CD4-positive, alpha-beta memory T cell (primary cell): ENCODE measurements at regions not wholly inside any gene's neighbourhood (a gene's known extent, or its start where the extent isn't known, plus 50 kb on each side); places are given as distances from the start of the nearest gene placed in this dataset.

ENCODE experiments used
- CTCF ChIA-PET: fragments of 350-600 bp; sonication (Branson Sonifier 250); formaldehyde crosslinking; loops from one replicate; lab custom pipeline; 2021; ENCODE audit warnings: inconsistent platforms; ENCODE audit not compliant: partially characterized antibody; lab: Charles Lee
- POLR2A ChIA-PET: fragments of 350-600 bp; sonication (Branson Sonifier 250); formaldehyde crosslinking; loops from one replicate; lab custom pipeline; 2021; ENCODE audit not compliant: partially characterized antibody; lab: Charles Lee
- DNase-seq, 5 donors: peaks; one replicate each; pipeline versions ENCODE4 v3.0.0 to v3.0.0-alpha.2; 2020 to 2022; ENCODE audit warnings: mixed read lengths in 1 of 5
- H3K27ac ChIP-seq: one replicate; pipeline ENCODE4 v1.7.0; 2013; ENCODE audit warnings: low read depth, low read length
- H3K27me3 ChIP-seq: 2 replicates; pipeline ENCODE4 v1.7.0; 2013; ENCODE audit warnings: mild to moderate bottlenecking, low read length, moderate library complexity; ENCODE audit not compliant: insufficient read depth
- H3K36me3 ChIP-seq: 2 replicates; pipeline ENCODE4 v1.7.0; 2013; ENCODE audit warnings: mild to moderate bottlenecking, low read length, moderate library complexity; ENCODE audit not compliant: insufficient read depth
- H3K4me1 ChIP-seq: 2 replicates; pipeline ENCODE4 v1.7.0; 2013; ENCODE audit warnings: mild to moderate bottlenecking, low read length, moderate library complexity; ENCODE audit not compliant: insufficient read depth
- H3K4me3 ChIP-seq, 2 donors: one replicate each; pipeline ENCODE4 v1.7.0; 2013; ENCODE audit warnings: low read length in 2 of 2, mild to moderate bottlenecking in 1 of 2
- H3K9me3 ChIP-seq, 2 donors: one replicate each; pipeline ENCODE4 v1.7.0; 2013; ENCODE audit warnings: low read length in 2 of 2, control low read depth in 1 of 2; ENCODE audit not compliant: control insufficient read depth in 1 of 2
- H3K27ac Mint-ChIP-seq, 7 donors: one replicate each; pipeline ENCODE4 v1.8.0; 2020 to 2021; ENCODE audit warnings: mixed read lengths in 7 of 7, mild to moderate bottlenecking in 6 of 7, inconsistent platforms in 3 of 7, moderate library complexity in 3 of 7
- H3K27me3 Mint-ChIP-seq, 2 donors: one replicate each; pipeline ENCODE4 v1.8.0; 2020 to 2021; ENCODE audit warnings: mixed read lengths in 2 of 2
- H3K36me3 Mint-ChIP-seq, 2 donors: one replicate each; pipeline ENCODE4 v1.8.0; 2020 to 2021; ENCODE audit warnings: mixed read lengths in 2 of 2, inconsistent platforms in 1 of 2, mild to moderate bottlenecking in 1 of 2
- H3K4me1 Mint-ChIP-seq, 4 donors: one replicate each; pipeline ENCODE4 v1.8.0; 2020 to 2021; ENCODE audit warnings: mixed read lengths in 4 of 4, mild to moderate bottlenecking in 1 of 4
- H3K4me3 Mint-ChIP-seq, 8 donors: one replicate each; pipeline ENCODE4 v1.8.0; 2020 to 2021; ENCODE audit warnings: mixed read lengths in 8 of 8, mild to moderate bottlenecking in 7 of 8, moderate library complexity in 6 of 8, inconsistent platforms in 3 of 8
- H3K9me3 Mint-ChIP-seq, 8 donors: one replicate each; pipeline ENCODE4 v1.8.0; 2020 to 2021; ENCODE audit warnings: mixed read lengths in 8 of 8, mild to moderate bottlenecking in 5 of 8, inconsistent platforms in 3 of 8, moderate library complexity in 1 of 8
- intact Hi-C: fragments of 100-400 bp; cut with micrococcal nuclease; formaldehyde crosslinking; loops from one replicate; pipeline ENCODE4 v1.15.1; 2023

DNA sequence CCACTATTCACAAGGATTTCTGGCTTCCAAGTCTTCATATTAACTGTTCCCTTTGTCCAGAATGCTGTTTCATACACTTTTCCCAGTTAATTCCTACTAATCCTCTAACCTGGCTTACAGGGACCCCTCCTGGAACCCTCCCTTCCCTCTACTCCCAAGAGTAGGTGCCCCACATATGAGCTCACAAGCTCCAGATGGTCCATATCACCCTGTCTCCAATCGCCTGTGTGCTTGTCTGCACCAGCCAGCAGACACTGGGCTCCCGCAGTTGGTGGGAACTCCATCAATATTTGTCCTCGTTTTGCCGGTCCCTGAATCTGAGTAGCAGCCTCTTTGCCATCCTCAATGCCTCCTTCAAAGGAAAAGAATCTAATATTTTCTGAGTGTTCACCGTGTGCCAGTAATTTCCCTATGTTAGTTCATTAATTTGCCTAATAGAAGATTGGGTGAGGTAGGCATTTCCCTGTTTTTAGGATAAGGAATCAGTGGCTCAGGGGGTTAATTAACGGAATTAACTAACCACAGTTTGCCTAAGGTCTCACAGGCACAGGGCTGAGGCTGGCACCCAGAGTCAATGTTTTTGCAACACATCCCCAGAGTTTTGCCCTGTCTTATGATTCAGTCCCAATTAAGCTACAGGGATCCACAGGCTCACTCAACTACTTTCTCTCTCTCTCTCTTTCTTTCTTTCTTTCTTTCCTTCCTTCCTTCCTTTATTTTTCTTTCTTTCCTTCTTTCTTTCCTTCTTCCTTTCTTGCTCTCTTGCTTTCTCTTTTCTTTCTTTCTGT lies 141.6 kb upstream of the CYP1B1 start:
- no peak overlapping the region for H3K27ac ChIP-seq
- Mint-ChIP-seq H3K4me3 (no peak overlapping the region), H3K27me3 (peaks cover 3 to 12% of the 10 kb centered on the region in 2 donors), H3K36me3 (peaks cover 0 to 3% of the 10 kb centered on the region in 2 donors), H3K9me3 (peaks cover 0 to 16% (median 8%) of the 10 kb centered on the region in 8 donors), H3K4me1 (peaks cover 11 to 15% (median 13%) of the 10 kb centered on the region in 4 donors), H3K27ac (no peak overlapping the region)
- H3K4me1 ChIP-seq = peaks cover 17% of the 10 kb centered on the region
- intact Hi-C loops = no loop called here
- POLR2A ChIA-PET = no interaction called here
- H3K36me3 ChIP-seq = no peaks in the 10 kb centered on the region
- H3K4me3 ChIP-seq = no peak overlapping the region
- no peak for DNase-seq
- H3K27me3 ChIP-seq = no peaks in the 10 kb centered on the region
- H3K9me3 ChIP-seq = no peaks in the 10 kb centered on the region
- CTCF ChIA-PET = interaction anchor here (0.7 kb wide), 1 partner anchor 18 kb away, joined by 3 read pairs; no protein-coding TSS in a partner anchor

DNA sequence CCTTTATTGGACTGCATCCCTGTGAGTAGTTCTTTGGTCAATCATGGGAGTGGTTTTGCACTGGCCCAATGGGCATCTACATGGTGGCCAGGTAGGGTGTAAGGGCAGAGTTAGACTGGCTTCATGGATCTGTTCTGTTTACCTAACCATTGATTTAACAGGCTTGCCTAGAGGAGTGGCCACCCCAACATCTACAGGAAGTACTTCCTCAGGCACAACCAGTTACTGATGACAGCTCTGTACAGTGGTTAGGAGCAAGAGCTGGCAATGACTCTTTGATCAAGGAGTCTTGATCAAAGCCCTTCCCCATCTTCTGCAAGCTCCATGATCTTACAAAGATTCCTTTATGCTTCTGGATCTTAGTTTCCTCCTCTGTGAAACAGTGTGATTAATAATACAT lies 140.9 kb upstream of the CYP1B1 start:
- no peak for DNase-seq
- Mint-ChIP-seq H3K4me1 (peaks cover 11 to 15% (median 13%) of the 10 kb centered on the region in 4 donors), H3K4me3 (no peak overlapping the region), H3K36me3 (peaks cover 0 to 3% of the 10 kb centered on the region in 2 donors), H3K9me3 (peaks cover 0 to 16% (median 8%) of the 10 kb centered on the region in 8 donors), H3K27ac (no peak overlapping the region), H3K27me3 (peaks cover 3 to 11% of the 10 kb centered on the region in 2 donors)
- CTCF ChIA-PET = no interaction called here
- H3K27ac ChIP-seq = no peak overlapping the region
- peaks cover 17% of the 10 kb centered on the region for H3K4me1 ChIP-seq
- H3K27me3 ChIP-seq = no peaks in the 10 kb centered on the region
- no peak overlapping the region for H3K4me3 ChIP-seq
- POLR2A ChIA-PET = no interaction called here
- intact Hi-C loops = no loop called here
- no peaks in the 10 kb centered on the region for H3K36me3 ChIP-seq
- H3K9me3 ChIP-seq = no peaks in the 10 kb centered on the region

DNA sequence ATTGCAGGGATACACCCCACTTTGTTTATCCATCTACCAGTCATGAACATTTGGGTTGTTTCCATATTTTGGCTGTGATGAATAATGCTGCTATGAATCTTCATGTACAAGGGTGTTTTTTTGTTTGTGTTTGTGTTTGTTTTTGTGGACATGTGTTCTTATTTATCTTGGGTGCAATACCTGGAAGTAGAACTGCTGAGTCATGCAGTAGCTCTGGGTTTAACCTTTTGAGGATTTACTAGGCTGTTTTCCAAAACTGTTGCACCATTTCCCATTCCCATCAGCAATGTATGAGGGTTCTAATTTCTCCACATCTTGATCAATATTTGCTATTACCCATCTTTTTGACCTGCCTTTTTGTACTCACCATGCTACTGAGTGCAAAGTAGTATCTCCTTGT lies 140.0 kb upstream of the CYP1B1 start:
- Histone ChIP-seq H3K36me3 (no peaks in the 10 kb centered on the region), H3K27ac (no peak overlapping the region), H3K4me3 (no peak overlapping the region), H3K27me3 (no peaks in the 10 kb centered on the region), H3K9me3 (no peaks in the 10 kb centered on the region), H3K4me1 (peaks cover 17% of the 10 kb centered on the region)
- Mint-ChIP-seq H3K27me3 (peaks cover 3 to 11% of the 10 kb centered on the region in 2 donors), H3K36me3 (peaks cover 0 to 3% of the 10 kb centered on the region in 2 donors), H3K4me1 (peaks cover 11 to 15% (median 13%) of the 10 kb centered on the region in 4 donors), H3K4me3 (no peak overlapping the region), H3K9me3 (peaks cover 0 to 22% (median 10%) of the 10 kb centered on the region in 8 donors), H3K27ac (no peak overlapping the region)
- POLR2A ChIA-PET = no interaction called here
- DNase-seq = no peak
- CTCF ChIA-PET = no interaction called here
- intact Hi-C loops = no loop called here

DNA sequence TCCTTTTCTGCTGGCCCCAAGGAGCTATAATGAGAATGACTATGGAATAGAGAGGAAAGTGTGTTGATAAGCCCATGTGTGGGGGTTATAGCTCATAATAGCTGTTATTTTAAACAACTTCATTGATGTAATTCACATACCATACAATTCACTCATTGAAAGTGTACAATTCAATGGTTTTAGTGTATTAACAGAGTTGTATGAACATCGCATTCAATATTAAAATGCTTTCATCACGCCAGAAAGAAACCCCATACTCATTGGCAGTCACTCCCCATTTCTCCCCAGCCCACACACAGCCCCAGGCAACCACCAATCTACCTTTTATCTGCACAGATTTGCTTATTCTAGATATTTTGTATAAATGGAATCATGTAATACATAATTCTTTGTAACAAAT lies 139.6 kb upstream of the CYP1B1 start:
- Histone ChIP-seq H3K4me1 (peaks cover 17% of the 10 kb centered on the region), H3K27me3 (no peaks in the 10 kb centered on the region), H3K27ac (no peak overlapping the region), H3K9me3 (no peaks in the 10 kb centered on the region), H3K36me3 (no peaks in the 10 kb centered on the region), H3K4me3 (no peak overlapping the region)
- H3K4me3 Mint-ChIP-seq = no peak overlapping the region
- ChIA-PET POLR2A (no interaction called here), CTCF (no interaction called here)
- no peak for DNase-seq
- H3K4me1 Mint-ChIP-seq = peaks cover 11 to 15% (median 13%) of the 10 kb centered on the region in 4 donors
- intact Hi-C loops = no loop called here
- peaks cover 0 to 22% (median 9%) of the 10 kb centered on the region in 8 donors for H3K9me3 Mint-ChIP-seq
- H3K36me3 Mint-ChIP-seq = peaks cover 0 to 3% of the 10 kb centered on the region in 2 donors
- no peak overlapping the region for H3K27ac Mint-ChIP-seq
- peaks cover 3 to 11% of the 10 kb centered on the region in 2 donors for H3K27me3 Mint-ChIP-seq

DNA sequence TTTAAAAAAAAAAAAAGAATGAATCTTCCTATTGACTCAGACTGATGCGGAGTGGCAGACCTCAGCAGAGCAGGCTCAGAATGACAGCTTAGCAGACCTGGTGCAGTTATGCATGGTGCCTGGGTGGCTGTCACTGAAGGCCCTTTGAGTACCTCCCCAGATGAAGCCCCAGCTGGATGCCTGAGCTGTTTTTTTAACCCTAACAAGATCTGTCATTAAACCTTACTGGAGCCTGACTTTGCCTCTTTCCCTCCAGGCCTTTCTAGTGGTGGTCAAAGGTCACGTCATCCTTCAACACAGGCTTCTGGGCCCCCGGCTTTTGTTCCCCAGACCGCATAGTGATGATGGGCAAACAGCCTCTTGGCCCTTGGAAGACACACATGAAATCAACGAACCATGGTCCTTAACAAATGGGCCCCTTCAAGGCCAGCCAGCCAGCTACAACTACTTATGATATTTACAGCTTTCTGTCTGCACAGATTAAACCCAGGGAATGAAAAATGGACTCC lies 138.3 kb upstream of the CYP1B1 start:
- Histone ChIP-seq H3K27ac (no peak overlapping the region), H3K27me3 (no peaks in the 10 kb centered on the region), H3K36me3 (no peaks in the 10 kb centered on the region), H3K4me3 (no peak overlapping the region), H3K9me3 (no peaks in the 10 kb centered on the region), H3K4me1 (peaks cover 17% of the 10 kb centered on the region)
- POLR2A ChIA-PET = no interaction called here
- CTCF ChIA-PET = no interaction called here
- Mint-ChIP-seq H3K36me3 (no peaks in the 10 kb centered on the region), H3K4me1 (peaks cover 11 to 15% (median 13%) of the 10 kb centered on the region in 4 donors), H3K4me3 (peak overlapping the region in 3 of 8 donors; percentile 45 to 68 (median 61)), H3K9me3 (peaks cover 0 to 10% (median 3%) of the 10 kb centered on the region in 8 donors), H3K27me3 (peaks cover 3 to 8% of the 10 kb centered on the region in 2 donors), H3K27ac (peak overlapping the region in 3 of 7 donors; percentile 13 to 89 (median 59))
- intact Hi-C loops = no loop called here
- no peak for DNase-seq

GRCh38 chr2:38213619-38214167 lies 137.7 kb upstream of the CYP1B1 start:
- Mint-ChIP-seq H3K36me3 (no peaks in the 10 kb centered on the region), H3K27ac (peak overlapping the region in 6 of 7 donors; percentile 27 to 89 (median 74)), H3K4me1 (peaks cover 11 to 15% (median 13%) of the 10 kb centered on the region in 4 donors), H3K27me3 (peaks cover 0 to 4% of the 10 kb centered on the region in 2 donors), H3K4me3 (peak overlapping the region in 5 of 8 donors; percentile 43 to 83 (median 61)), H3K9me3 (peaks cover 0 to 8% (median 0%) of the 10 kb centered on the region in 8 donors)
- Histone ChIP-seq H3K27me3 (no peaks in the 10 kb centered on the region), H3K4me1 (peaks cover 17% of the 10 kb centered on the region), H3K9me3 (no peaks in the 10 kb centered on the region), H3K36me3 (no peaks in the 10 kb centered on the region), H3K27ac (no peak overlapping the region), H3K4me3 (no peak overlapping the region)
- peak in 1 of 5 donors; percentile 29 for DNase-seq
- intact Hi-C loops = no loop called here
- ChIA-PET POLR2A (no interaction called here), CTCF (no interaction called here)

DNA sequence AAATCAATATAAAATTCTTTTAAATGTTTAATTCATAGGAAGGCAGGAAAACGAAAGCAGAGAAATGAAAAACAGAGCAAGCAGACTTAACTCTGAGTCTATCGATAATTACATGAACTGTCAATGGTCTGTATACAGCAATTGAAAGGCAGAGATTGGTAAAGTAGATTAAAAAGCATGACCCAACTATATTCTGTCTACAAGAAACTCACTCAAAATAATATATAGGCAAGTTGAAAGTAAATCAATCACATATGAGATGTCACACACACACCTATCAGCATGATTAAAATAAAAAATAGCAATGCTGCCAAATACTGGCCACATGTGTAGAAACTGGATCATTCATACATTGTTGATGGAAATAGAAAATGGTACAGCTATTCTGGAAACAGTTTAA lies 136.4 kb upstream of the CYP1B1 start:
- Mint-ChIP-seq H3K4me1 (peaks cover 11 to 15% (median 13%) of the 10 kb centered on the region in 4 donors), H3K36me3 (no peaks in the 10 kb centered on the region), H3K4me3 (no peak overlapping the region), H3K27me3 (no peaks in the 10 kb centered on the region), H3K9me3 (peaks cover 0 to 8% (median 0%) of the 10 kb centered on the region in 8 donors), H3K27ac (no peak overlapping the region)
- no peaks in the 10 kb centered on the region for H3K9me3 ChIP-seq
- H3K4me3 ChIP-seq = no peak overlapping the region
- intact Hi-C loops = no loop called here
- H3K36me3 ChIP-seq = no peaks in the 10 kb centered on the region
- no peak overlapping the region for H3K27ac ChIP-seq
- ChIA-PET POLR2A (no interaction called here), CTCF (no interaction called here)
- DNase-seq = no peak
- H3K27me3 ChIP-seq = no peaks in the 10 kb centered on the region
- peaks cover 17% of the 10 kb centered on the region for H3K4me1 ChIP-seq
